Naive B cell (primary cell): ENCODE measurements at regions not wholly inside any gene's neighbourhood (a gene's known extent, or its start where the extent isn't known, plus 50 kb on each side); places are given as distances from the start of the nearest gene placed in this dataset.
A peak's percentile ranks its signal among the peaks of the same experiment; 100 is the strongest.

Experiments used
- ATAC-seq, 2 donors: fragments of 150-1000 bp; cut with Tn5 transposase; 2 replicates each; pipeline ENCODE4 v1.10.0; 2021; ENCODE audit warnings: low read depth in 2 of 2, mild to moderate bottlenecking in 2 of 2, moderate library complexity in 2 of 2
- DNase-seq: peaks from one replicate; pipeline ENCODE4 v3.0.0; 2022
- H3K27ac Mint-ChIP-seq, 6 donors: one replicate each; pipeline ENCODE4 v1.8.0; 2020 to 2022; ENCODE audit warnings: mild to moderate bottlenecking in 6 of 6, mixed read lengths in 6 of 6, moderate library complexity in 5 of 6, inconsistent platforms in 2 of 6
- H3K27me3 Mint-ChIP-seq, 3 donors: one replicate each; pipeline ENCODE4 v1.8.0; 2021 to 2022; ENCODE audit warnings: mixed read lengths in 3 of 3, mild to moderate bottlenecking in 1 of 3
- H3K36me3 Mint-ChIP-seq, 2 donors: one replicate each; pipeline ENCODE4 v1.8.0; 2020 to 2022; ENCODE audit warnings: mixed read lengths in 2 of 2, inconsistent platforms in 1 of 2, mild to moderate bottlenecking in 1 of 2
- H3K4me1 Mint-ChIP-seq, 3 donors: one replicate each; pipeline ENCODE4 v1.8.0; 2020 to 2022; ENCODE audit warnings: mixed read lengths in 3 of 3, inconsistent platforms in 1 of 3, mild to moderate bottlenecking in 1 of 3, moderate library complexity in 1 of 3
- H3K4me3 Mint-ChIP-seq, 8 donors: one replicate each; pipeline ENCODE4 v1.8.0; 2020 to 2022; ENCODE audit warnings: mild to moderate bottlenecking in 8 of 8, mixed read lengths in 8 of 8, moderate library complexity in 8 of 8, inconsistent platforms in 2 of 8
- H3K9me3 Mint-ChIP-seq, 7 donors: one replicate each; pipeline ENCODE4 v1.8.0; 2020 to 2022; ENCODE audit warnings: mixed read lengths in 7 of 7, mild to moderate bottlenecking in 5 of 7, inconsistent platforms in 2 of 7, moderate library complexity in 1 of 7

DNA sequence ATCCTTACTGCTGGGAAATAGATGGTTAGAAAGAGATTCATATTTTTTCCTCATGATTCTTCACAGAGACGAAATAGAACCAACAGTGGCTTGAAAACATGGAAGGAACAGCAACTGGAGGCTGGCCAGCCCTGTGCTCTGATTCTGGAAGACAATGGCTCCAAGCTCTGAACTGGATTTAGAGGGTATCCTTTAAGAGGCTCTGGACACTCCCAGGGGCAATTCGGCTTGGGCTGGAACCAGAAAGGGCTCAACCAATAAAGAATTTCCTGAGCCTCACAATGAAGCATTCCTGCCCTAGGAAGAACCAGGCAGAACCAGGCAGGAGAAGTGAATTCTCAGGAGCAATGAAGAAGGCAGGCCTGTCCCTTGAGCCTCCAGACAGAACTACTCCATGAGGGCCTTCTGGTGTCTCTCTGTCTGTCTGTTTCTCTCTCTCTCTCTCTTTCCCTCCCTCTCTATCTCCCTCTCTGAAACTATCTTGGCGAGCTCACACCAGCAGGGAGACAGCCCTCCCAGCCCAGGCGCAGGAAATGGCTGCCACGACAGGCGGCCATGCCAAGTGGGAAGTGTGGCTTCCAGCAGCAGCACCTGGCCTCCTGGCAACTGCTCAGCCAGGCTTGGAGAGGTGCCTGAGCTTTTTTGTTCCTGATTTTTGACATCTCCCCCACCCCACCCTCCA lies 93.3 kb downstream of the RCN1 start:
- no peaks in the 10 kb centered on the region for H3K36me3 Mint-ChIP-seq
- no peaks in the 10 kb centered on the region for H3K4me1 Mint-ChIP-seq
- no peak for ATAC-seq
- no peak for DNase-seq
- peak overlapping the region in 1 of 8 donors; percentile 79 for H3K4me3 Mint-ChIP-seq
- peaks cover 0 to 23% (median 15%) of the 10 kb centered on the region in 3 donors for H3K27me3 Mint-ChIP-seq
- no peaks in the 10 kb centered on the region for H3K9me3 Mint-ChIP-seq
- H3K27ac Mint-ChIP-seq = peak overlapping the region in 2 of 6 donors; percentile 16 to 65

DNA sequence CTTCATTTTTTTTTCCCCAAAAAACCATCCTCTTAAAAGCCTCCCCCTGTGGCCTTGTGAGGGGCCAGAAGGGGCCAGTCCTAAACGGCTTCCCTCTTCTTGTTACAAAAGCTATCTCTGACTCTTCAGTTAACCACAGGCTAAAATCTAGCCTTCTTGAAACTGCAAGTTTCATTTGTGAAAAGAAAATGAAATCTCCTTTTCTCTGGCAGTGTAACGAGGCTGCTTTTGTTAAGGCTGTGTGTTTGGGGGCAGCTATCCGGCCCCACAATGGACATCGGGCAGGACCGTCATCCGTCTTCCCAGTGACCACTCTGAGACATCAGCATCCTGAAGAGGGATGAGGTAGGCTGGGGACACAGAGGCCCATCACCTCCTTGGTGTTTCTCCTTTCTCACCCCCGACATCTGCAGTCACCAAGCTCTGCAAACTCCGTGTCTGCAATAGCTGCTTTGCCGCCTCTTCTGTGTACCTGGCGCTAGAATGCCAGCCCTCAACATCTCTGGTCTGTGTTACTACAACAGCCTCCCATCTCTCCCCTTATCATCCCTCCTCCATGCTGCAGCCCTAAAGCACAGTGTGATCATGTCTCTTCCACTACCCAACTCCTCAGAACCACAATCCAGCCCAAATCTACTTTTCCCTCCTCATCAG lies 94.0 kb downstream of the RCN1 start:
- peaks cover 0 to 23% (median 14%) of the 10 kb centered on the region in 3 donors for H3K27me3 Mint-ChIP-seq

DNA sequence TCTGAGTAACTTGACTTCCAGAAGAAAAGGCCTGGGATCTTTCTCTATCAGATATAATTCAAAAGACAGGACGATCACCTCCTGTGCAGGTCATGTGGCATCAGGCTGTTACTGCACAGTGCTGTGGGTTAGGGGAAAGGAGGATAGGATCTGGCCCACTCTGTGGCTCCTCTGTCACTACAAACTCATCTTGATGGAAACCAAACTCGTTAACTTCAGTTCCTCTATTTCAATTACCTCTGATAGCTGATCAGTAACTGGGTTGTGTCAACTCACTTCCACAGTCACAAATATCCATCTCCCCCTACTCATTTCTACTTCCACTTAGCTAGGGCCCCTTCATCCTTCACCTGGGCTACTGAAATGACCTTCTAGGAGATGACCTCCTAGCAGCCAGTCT lies 95.2 kb downstream of the RCN1 start:
- H3K9me3 Mint-ChIP-seq = no peaks in the 10 kb centered on the region
- no peaks in the 10 kb centered on the region for H3K36me3 Mint-ChIP-seq
- ATAC-seq = no peak
- H3K4me3 Mint-ChIP-seq = no peak overlapping the region
- DNase-seq = no peak
- no peak overlapping the region for H3K27ac Mint-ChIP-seq
- peaks cover 0 to 23% (median 9%) of the 10 kb centered on the region in 3 donors for H3K27me3 Mint-ChIP-seq
- H3K4me1 Mint-ChIP-seq = no peaks in the 10 kb centered on the region

More for the DNA sequence above, 94.0 kb downstream of the RCN1 start:
- Mint-ChIP-seq H3K4me1 (no peaks in the 10 kb centered on the region), H3K4me3 (no peak overlapping the region), H3K36me3 (no peaks in the 10 kb centered on the region), H3K9me3 (no peaks in the 10 kb centered on the region), H3K27ac (peak overlapping the region in 1 of 6 donors; percentile 73)
- ATAC-seq (no peak), DNase-seq (no peak)

DNA sequence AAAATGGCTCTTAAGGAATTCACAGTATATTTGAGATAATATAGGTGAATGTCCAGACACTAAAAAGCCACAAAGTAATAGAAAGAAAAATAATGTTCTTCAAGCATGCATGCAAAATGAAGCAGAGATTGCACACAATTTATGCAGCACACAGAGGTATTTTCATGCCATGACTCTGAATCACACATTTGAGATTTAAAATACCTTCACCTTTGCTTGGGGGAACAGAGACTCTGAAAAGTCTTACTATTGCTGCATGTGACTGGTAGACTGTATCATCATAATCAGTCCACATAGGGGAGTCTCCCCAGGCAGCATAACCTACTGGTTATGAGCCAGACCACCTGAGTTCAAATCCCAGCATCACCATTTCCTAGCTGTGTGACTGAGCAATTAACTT lies 96.2 kb downstream of the RCN1 start:
- no peak for DNase-seq
- Mint-ChIP-seq H3K27me3 (peaks cover 0 to 20% (median 9%) of the 10 kb centered on the region in 3 donors), H3K27ac (no peak overlapping the region), H3K9me3 (no peaks in the 10 kb centered on the region), H3K4me1 (no peaks in the 10 kb centered on the region), H3K36me3 (no peaks in the 10 kb centered on the region), H3K4me3 (no peak overlapping the region)
- ATAC-seq = no peak

DNA sequence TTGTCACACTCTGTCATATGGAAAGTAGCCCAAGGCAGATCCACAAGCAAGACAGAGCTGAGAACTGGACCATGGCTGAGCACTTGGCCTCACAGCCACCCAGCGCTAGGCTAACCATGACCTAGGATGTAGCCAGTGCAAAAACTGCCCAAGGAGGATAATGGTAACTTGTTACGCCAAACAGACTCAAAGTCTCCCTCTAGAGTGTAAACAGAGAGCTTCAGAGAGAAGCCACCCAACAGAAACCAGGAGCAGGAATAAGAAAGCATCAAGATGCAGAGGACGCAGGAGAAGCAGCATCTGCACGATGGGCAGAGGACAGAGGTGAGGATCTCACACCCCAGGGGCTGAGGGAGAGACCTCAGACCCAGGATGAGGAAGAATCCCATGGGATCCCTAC lies 97.9 kb downstream of the RCN1 start:
- ATAC-seq = no peak
- H3K9me3 Mint-ChIP-seq = no peaks in the 10 kb centered on the region
- peak overlapping the region in 1 of 8 donors; percentile 59 for H3K4me3 Mint-ChIP-seq
- peaks cover 0 to 3% (median 0%) of the 10 kb centered on the region in 3 donors for H3K4me1 Mint-ChIP-seq
- H3K27me3 Mint-ChIP-seq = peaks cover 0 to 11% (median 9%) of the 10 kb centered on the region in 3 donors
- no peak overlapping the region for H3K27ac Mint-ChIP-seq
- no peaks in the 10 kb centered on the region for H3K36me3 Mint-ChIP-seq
- no peak for DNase-seq

DNA sequence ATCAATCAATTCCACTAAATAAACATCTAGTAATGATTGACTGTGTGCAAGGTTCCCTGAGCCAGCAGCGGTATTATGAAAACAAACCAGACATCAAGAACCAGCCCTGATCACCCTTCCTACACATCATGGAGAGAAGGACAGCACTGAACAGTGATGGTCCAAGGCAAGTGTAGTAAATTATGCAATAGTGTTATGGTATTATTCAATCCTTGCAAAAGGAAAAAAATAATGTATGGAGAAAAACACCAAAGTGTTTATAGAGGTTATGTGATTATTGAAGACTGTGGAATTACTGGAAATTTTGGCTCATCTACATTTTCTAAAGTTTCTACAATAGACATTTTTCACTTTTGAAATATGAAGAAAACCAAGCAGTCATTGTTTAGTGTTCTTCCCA lies 105.3 kb downstream of the RCN1 start:
- no peaks in the 10 kb centered on the region for H3K36me3 Mint-ChIP-seq
- no peak overlapping the region for H3K27ac Mint-ChIP-seq
- ATAC-seq (no peak), DNase-seq (no peak)
- peaks cover 0 to 8% (median 3%) of the 10 kb centered on the region in 3 donors for H3K27me3 Mint-ChIP-seq
- peaks cover 0 to 3% (median 0%) of the 10 kb centered on the region in 3 donors for H3K4me1 Mint-ChIP-seq
- no peaks in the 10 kb centered on the region for H3K9me3 Mint-ChIP-seq
- H3K4me3 Mint-ChIP-seq = no peak overlapping the region

DNA sequence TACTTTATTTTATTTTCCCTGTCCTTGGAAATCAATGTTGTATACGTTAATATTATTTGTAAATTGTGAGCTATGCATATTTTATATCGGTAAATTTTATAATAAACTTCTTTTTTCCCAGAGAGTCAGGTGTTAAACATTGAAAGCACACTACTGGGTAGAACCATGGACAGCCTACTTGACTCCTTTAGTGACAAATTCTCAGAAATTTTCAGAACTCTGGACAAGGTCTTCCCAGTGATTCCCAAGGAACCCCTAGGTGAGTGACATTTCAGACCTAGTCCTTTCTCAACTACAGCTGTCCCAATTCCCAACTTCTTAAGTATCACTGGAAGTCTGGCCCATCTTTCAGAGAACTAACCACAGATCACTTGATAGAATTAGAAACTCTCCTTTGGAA lies 107.2 kb downstream of the RCN1 start:
- Mint-ChIP-seq H3K4me1 (peaks cover 0 to 3% (median 0%) of the 10 kb centered on the region in 3 donors), H3K9me3 (no peaks in the 10 kb centered on the region), H3K27ac (no peak overlapping the region), H3K4me3 (no peak overlapping the region), H3K36me3 (no peaks in the 10 kb centered on the region), H3K27me3 (peaks cover 0 to 8% (median 3%) of the 10 kb centered on the region in 3 donors)
- DNase-seq (no peak), ATAC-seq (no peak)

DNA sequence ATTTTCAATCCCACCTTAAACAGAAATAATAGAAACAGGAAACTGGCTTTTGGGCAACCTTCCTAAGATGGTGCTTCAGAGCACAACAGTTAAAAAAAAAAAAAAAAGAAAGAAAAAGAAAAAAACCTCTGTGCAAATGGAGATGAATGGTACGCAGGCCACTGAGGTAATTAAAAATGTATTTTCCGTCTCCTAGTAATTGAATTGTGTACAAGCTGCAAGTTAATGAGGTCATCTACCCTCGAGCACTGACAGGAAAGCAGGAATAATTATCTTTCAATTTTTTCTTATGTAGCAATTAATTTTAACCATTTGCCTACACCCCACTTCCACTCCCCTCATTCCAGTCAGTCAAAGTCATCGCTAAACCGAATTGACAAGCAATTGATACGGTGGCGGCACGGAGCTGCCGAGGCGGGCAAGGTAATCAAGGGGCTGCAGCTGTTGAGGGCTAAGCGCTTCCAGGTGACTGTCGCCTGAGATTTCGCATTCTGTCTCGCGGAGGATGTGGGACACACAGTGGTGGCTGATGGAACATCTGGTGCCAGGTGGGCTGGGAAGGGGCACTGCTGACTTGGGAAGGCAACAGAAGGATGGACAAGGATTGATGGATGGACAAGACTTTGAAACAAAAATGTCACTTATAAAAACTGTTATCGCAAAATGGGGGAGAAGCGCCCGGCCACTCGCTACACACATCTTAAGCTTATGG lies 109.4 kb downstream of the RCN1 start:
- ATAC-seq (no peak), DNase-seq (no peak)
- no peaks in the 10 kb centered on the region for H3K36me3 Mint-ChIP-seq
- peaks cover 0 to 3% (median 1%) of the 10 kb centered on the region in 3 donors for H3K27me3 Mint-ChIP-seq
- no peak overlapping the region for H3K27ac Mint-ChIP-seq
- no peak overlapping the region for H3K4me3 Mint-ChIP-seq
- H3K9me3 Mint-ChIP-seq = peaks cover 0 to 3% (median 0%) of the 10 kb centered on the region in 7 donors
- H3K4me1 Mint-ChIP-seq = no peaks in the 10 kb centered on the region

DNA sequence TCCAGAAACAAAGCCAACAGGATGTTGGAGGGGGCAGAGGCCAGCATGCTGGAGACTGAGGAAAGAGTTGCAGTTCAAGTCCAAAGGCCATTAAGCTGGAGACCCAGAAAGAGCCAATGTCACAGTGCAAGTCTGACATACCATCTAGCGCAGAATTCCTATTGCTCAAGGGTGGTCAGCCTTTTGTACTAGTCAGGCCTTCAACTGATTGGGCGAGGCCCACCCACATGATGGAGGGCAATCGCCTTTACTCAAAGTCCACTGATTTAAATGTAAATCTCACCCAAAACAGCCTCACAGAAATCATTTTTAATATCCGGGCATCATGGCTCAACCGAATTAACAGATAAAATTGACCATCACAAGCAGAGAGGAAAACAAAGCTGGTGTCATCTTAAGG lies 113.9 kb downstream of the RCN1 start:
- Mint-ChIP-seq H3K9me3 (peaks cover 0 to 3% (median 0%) of the 10 kb centered on the region in 7 donors), H3K4me1 (no peaks in the 10 kb centered on the region), H3K27me3 (peaks cover 7 to 22% (median 10%) of the 10 kb centered on the region in 3 donors), H3K27ac (no peak overlapping the region), H3K36me3 (no peaks in the 10 kb centered on the region), H3K4me3 (no peak overlapping the region)
- ATAC-seq (no peak), DNase-seq (no peak)

DNA sequence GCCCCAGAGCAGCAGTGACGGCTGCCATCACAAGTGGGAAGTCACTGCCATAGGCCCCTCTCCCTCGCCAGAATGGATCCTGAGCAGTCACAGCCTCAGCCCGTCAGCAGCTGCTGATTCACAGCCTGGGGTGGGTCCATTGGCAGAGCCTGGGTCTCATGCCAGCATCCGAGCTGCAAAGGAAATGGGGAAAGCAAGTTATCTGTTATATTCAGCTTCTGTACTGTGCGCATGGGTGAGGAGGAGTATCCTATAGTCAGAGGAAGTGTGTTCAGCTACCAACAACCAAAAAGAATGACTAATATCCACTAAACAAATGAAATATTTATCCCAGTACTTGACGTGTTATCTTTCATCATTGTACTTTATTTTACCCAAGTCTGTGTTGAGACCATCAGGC lies 119.7 kb downstream of the RCN1 start:
- Mint-ChIP-seq H3K4me1 (no peaks in the 10 kb centered on the region), H3K27ac (peak overlapping the region in 1 of 6 donors; percentile 78), H3K9me3 (no peaks in the 10 kb centered on the region), H3K27me3 (peaks cover 14 to 36% (median 27%) of the 10 kb centered on the region in 3 donors), H3K36me3 (no peaks in the 10 kb centered on the region), H3K4me3 (no peak overlapping the region)
- ATAC-seq (no peak), DNase-seq (no peak)

DNA sequence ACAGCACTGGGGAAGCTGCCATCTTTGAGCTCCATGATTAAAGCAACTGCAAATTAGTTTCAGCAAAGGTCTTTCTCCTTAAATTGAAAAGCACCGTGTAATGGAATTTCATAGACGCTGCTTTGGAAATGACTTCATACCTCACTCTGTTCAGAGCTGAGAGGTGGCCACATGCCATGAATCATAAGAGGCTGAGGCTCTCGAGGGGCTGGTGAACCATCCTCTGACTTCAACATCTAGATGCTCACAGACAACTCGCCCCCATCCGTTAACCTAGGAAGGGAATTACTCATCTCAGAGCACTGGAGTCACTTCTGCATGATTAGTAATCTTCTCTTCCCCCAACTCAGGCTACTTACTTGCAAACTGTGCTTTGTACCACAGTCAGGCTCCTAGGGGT lies 122.3 kb downstream of the RCN1 start:
- Mint-ChIP-seq H3K27ac (no peak overlapping the region), H3K4me3 (peak overlapping the region in 1 of 8 donors; percentile 48), H3K9me3 (no peaks in the 10 kb centered on the region)

DNA sequence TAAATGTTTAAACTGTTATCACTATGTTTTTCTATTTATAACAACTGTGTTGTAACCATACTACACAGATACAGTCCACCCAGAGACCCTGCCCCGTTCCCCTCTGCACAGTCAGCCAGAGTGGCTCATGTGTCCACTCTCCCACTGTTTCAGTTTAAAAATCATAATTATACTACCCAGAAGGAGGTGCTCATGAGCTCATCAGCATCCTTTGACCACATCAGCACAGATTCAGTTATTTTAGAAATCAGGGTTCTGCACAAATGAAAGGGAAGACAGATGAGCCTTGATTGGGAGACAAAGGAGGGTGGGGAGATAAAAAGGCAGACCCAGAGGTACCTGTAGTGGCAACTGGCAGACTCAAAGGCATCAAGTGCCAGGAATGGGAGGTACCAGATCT lies 124.3 kb downstream of the RCN1 start:
- ATAC-seq = no peak
- no peak overlapping the region for H3K4me3 Mint-ChIP-seq

More for the DNA sequence above, 122.3 kb downstream of the RCN1 start:
- Mint-ChIP-seq H3K4me1 (no peaks in the 10 kb centered on the region), H3K36me3 (no peaks in the 10 kb centered on the region), H3K27me3 (peaks cover 10 to 27% (median 25%) of the 10 kb centered on the region in 3 donors)
- DNase-seq (no peak), ATAC-seq (no peak)

DNA sequence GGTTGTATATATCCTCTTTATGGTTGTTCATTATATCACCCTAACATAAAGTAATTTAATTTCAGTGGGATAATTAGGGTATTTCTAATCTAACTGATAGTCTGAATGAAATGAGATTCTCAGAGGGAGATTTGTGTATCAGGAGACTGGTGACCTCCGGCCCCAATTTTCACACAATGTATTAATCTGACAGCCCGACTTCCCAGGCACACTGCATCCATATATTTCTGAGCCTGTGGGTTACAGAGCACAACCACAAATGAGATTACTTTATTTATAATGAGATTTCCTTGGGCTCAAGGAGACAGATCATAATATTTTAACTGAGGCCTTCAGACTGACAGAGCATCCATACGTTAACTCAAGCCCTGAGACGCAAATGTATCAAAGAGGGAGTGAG lies 125.9 kb downstream of the RCN1 start:
- Mint-ChIP-seq H3K27me3 (peaks cover 4 to 16% (median 12%) of the 10 kb centered on the region in 3 donors), H3K4me1 (no peaks in the 10 kb centered on the region), H3K9me3 (no peaks in the 10 kb centered on the region), H3K36me3 (no peaks in the 10 kb centered on the region), H3K4me3 (no peak overlapping the region), H3K27ac (no peak overlapping the region)
- DNase-seq (no peak), ATAC-seq (no peak)

More for the DNA sequence above, 124.3 kb downstream of the RCN1 start:
- Mint-ChIP-seq H3K9me3 (no peaks in the 10 kb centered on the region), H3K4me1 (no peaks in the 10 kb centered on the region), H3K27ac (no peak overlapping the region), H3K36me3 (no peaks in the 10 kb centered on the region), H3K27me3 (peaks cover under 1 to 16% (median 11%) of the 10 kb centered on the region in 3 donors)
- DNase-seq = no peak

DNA sequence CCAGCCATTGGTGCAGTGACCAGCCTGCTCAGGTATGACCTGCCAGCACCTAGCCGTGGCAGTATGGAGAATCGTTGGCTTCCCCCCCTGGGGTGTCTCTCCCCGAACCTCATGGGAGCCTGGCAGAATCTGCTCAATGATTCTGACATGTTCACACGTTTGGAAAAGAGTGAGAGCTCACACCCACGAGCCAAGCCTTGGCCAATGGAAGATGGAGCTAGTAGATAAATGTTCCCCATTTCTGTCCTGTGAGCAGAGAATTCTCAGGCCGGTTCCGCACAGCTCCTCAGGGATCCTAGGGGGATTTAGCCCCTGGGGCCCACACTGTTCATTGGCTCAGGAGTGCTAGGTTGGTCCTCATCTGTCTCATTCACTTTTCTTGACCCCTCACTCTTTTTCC lies 128.4 kb downstream of the RCN1 start:
- ATAC-seq = no peak
- Mint-ChIP-seq H3K9me3 (no peaks in the 10 kb centered on the region), H3K27me3 (peaks cover 4 to 14% (median 9%) of the 10 kb centered on the region in 3 donors), H3K4me3 (no peak overlapping the region), H3K27ac (no peak overlapping the region), H3K4me1 (no peaks in the 10 kb centered on the region), H3K36me3 (no peaks in the 10 kb centered on the region)
- no peak for DNase-seq
